ENCODE measurements at regions not wholly inside any gene's neighbourhood (a gene's known extent, or its start where the extent isn't known, plus 50 kb on each side); places are given as distances from the start of the nearest gene placed in this dataset.

DNA sequence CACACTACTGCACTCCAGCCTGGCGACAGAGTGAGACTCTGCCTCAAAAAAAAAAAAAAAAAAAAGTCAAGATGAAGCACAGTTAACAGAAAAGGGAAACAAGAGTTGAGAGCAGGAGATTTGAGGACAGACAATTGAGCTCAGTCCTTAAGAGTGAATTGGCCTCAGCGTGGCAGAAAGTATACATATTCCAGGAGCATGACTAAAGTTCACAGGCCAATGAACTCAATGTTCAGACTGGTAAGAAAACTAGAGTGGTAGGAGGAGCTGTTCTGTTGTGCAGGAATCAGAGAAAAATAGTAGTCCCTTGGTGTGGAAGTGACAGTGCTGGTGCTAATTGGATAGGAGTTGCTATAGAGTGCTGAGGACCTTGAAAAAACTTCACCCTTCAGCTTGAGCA lies 60.0 kb downstream of the NRN1 start:
- CTCF ChIA-PET, result interaction anchor here (1.0 kb wide), 1 partner anchor 61 kb away, joined by 3 read pairs; no protein-coding TSS in a partner anchor

DNA sequence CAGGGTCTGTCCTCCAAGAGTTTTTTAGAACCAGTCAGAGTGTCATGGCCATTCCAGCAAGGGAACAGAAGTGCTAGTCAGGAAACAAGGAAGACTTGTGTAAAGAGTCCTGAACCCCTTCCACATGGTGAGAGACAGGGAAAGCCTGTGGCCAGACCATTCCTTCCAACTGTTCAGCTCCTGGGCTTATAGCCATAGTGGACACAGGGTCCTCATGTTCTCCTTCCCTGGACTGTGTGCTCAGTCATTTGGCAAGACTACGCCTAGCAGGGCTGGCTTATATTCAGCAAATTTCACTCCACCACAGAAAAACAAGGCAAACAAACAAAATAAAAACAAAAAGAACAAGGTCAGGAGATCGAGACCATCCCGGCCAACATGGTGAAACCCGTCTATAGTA lies 60.5 kb downstream of the NRN1 start:
- CTCF ChIA-PET, result interaction anchor here (1.0 kb wide), 1 partner anchor 62 kb away, joined by 3 read pairs; no protein-coding TSS in a partner anchor
- peaks cover 4% of the 10 kb centered on the region for H3K4me1 Mint-ChIP-seq

More for the DNA sequence above, 60.0 kb downstream of the NRN1 start:
- Mint-ChIP-seq H3K9me3 (ENCODE audit: low read depth) (peaks cover 8% of the 10 kb centered on the region), H3K27me3 (peaks cover 26% of the 10 kb centered on the region), H3K27ac (no peak overlapping the region), H3K4me3 (no peak overlapping the region), H3K4me1 (peaks cover 4% of the 10 kb centered on the region), H3K36me3 (peaks cover 8% of the 10 kb centered on the region)
- DNase-seq, result no peak
- ATAC-seq, result no peak

DNA sequence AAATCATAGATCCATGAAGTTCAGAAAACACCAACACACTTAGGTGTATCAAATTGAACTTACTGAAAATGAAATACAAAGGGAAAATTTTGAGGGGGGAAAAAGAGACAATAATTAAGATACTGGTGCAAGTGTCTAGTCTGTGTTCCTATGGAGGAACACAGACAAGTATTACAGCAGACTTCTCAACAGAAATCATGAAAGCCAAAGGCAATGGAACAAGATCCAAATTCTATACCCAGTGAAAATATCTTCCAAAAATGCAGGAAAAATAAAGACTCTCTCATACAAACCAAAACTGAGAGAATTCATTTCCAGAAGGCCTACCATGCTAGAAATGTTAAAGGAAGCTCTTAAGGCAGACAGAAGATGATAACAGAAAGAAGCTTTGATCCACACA lies 63.1 kb downstream of the NRN1 start:
- peaks cover 4% of the 10 kb centered on the region for H3K4me1 Mint-ChIP-seq
- CTCF ChIA-PET, result no interaction called here

More for the DNA sequence above, 60.5 kb downstream of the NRN1 start:
- ATAC-seq, result no peak
- H3K9me3 Mint-ChIP-seq (ENCODE audit: low read depth), result peaks cover 8% of the 10 kb centered on the region
- peaks cover 8% of the 10 kb centered on the region for H3K36me3 Mint-ChIP-seq
- no peak overlapping the region for H3K4me3 Mint-ChIP-seq
- no peak overlapping the region for H3K27ac Mint-ChIP-seq
- DNase-seq, result no peak
- H3K27me3 Mint-ChIP-seq, result peaks cover 23% of the 10 kb centered on the region

DNA sequence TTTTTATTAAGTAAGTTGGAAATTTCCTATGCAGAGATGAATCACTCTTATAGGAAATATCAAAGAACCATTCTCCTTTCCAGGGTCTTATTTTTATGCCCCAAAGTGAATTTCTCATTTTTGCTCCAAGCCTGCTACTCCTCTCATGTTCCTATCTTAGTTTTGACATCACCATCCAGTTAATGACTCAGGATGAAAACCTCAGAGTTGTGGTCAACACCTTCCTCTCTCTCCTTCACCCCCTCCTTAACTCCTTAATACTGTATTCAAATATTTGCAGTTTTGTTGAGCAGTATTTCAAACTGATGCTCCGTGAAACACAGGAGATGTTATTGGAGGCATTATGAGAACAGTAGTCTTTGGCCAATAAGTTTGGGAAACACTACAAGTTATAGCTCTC lies 64.1 kb downstream of the NRN1 start:
- H3K27me3 Mint-ChIP-seq, result peaks cover 15% of the 10 kb centered on the region
- H3K4me3 Mint-ChIP-seq, result no peak overlapping the region
- H3K9me3 Mint-ChIP-seq (ENCODE audit: low read depth), result peaks cover 8% of the 10 kb centered on the region
- no peak overlapping the region for H3K27ac Mint-ChIP-seq
- CTCF ChIA-PET, result no interaction called here
- no peak for ATAC-seq
- peaks cover 4% of the 10 kb centered on the region for H3K4me1 Mint-ChIP-seq
- DNase-seq, result no peak
- peaks cover 8% of the 10 kb centered on the region for H3K36me3 Mint-ChIP-seq

More for the DNA sequence above, 63.1 kb downstream of the NRN1 start:
- no peak for ATAC-seq
- H3K36me3 Mint-ChIP-seq, result peaks cover 8% of the 10 kb centered on the region
- no peak overlapping the region for H3K27ac Mint-ChIP-seq
- peaks cover 8% of the 10 kb centered on the region for H3K9me3 Mint-ChIP-seq (ENCODE audit: low read depth)
- DNase-seq, result no peak
- H3K4me3 Mint-ChIP-seq, result no peak overlapping the region
- H3K27me3 Mint-ChIP-seq, result peaks cover 22% of the 10 kb centered on the region

DNA sequence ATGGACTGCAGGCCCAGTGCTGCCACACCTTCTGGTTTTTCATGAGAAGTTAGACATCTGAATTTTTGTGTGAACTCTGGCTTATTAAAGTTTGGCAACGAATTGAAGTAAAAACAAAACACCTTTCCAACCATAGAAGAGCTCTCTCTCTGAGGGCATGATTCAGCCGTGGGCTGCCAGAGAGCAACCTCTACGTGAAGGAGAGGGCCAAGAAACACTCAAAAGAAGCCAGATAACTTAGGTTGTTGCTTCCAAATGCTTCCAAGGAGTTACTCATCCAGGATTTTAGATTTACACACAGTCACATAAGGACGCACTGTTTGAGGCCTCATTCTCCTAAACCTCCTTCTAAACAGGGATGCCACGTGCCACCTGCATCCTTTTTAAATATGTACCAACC lies 65.5 kb downstream of the NRN1 start:
- peaks cover 17% of the 10 kb centered on the region for H3K27me3 Mint-ChIP-seq
- H3K36me3 Mint-ChIP-seq, result peaks cover 8% of the 10 kb centered on the region
- DNase-seq, result no peak

DNA sequence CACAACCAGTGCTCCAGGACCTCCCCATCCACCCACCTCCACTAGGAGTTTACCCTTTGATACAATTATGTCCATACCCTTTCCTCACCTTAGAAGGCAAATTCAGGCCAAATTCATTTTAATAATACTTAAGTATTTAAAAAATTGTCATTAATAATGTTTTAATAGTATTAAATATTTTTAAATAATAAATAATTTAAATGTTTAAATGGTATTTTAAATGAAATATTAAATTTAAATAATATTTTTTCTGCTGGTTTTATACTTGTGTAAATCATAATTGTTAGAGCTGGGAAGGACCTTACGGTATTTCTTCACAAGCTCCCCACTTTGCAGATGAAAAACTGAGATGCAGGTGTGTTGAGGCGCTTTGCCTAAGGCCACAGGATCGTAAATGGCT lies 67.8 kb downstream of the NRN1 start:
- Mint-ChIP-seq H3K9me3 (ENCODE audit: low read depth) (peaks cover 8% of the 10 kb centered on the region), H3K4me1 (peaks cover 4% of the 10 kb centered on the region), H3K36me3 (peaks cover 6% of the 10 kb centered on the region), H3K27ac (no peak overlapping the region), H3K4me3 (no peak overlapping the region), H3K27me3 (peaks cover 25% of the 10 kb centered on the region)
- ATAC-seq (no peak), DNase-seq (no peak)
- CTCF ChIA-PET, result no interaction called here

More for the DNA sequence above, 65.5 kb downstream of the NRN1 start:
- peaks cover 4% of the 10 kb centered on the region for H3K4me1 Mint-ChIP-seq
- CTCF ChIA-PET, result no interaction called here
- H3K27ac Mint-ChIP-seq, result no peak overlapping the region
- H3K9me3 Mint-ChIP-seq (ENCODE audit: low read depth), result peaks cover 8% of the 10 kb centered on the region
- H3K4me3 Mint-ChIP-seq, result no peak overlapping the region
- no peak for ATAC-seq

DNA sequence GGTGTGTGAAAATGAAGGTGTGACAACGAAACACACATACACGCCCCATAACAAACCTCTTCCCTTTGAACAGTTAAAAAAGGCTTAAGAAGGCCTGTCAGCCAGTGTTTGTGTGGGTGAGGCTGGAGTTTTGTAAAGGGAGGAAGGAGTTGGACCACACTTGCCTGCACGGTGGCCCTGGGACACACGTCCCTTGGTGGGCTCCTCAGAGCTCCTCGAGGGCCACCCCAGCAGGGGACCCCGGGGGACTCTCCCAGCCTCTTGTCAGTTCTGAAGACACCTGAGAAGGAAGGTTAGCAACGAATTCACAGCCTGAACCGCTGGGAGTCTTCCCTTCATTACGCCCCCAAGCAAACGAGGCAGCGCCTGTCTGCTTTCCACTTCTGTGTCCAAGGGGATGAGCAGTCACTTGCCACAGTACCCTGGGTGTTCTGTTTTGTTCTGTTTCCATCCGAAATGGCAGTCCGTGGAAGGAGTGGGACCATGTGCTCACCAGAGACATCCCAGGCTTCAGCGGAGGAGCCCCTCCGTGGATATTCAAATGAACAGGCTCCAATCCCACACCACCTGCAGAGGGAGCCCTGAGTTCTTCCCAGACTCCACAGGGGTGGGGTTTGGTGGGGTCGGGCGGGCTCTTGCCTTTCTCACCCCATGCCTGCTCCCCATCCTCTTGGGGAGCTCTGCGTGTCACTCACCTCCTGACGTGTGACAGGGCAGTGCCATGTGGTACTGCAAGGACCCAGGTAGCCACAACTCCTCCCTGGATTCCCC lies 68.6 kb downstream of the NRN1 start:
- H3K27me3 Mint-ChIP-seq, result peaks cover 28% of the 10 kb centered on the region
- H3K4me1 Mint-ChIP-seq, result peaks cover 4% of the 10 kb centered on the region
- H3K4me3 Mint-ChIP-seq, result no peak overlapping the region
- CTCF ChIA-PET, result interaction anchor here (1.2 kb wide), 1 partner anchor 18 kb away, joined by 3 read pairs; no protein-coding TSS in a partner anchor
- ATAC-seq (no peak), DNase-seq (no peak)
- peaks cover 2% of the 10 kb centered on the region for H3K9me3 Mint-ChIP-seq (ENCODE audit: low read depth)
- H3K27ac Mint-ChIP-seq, result no peak overlapping the region
- no peaks in the 10 kb centered on the region for H3K36me3 Mint-ChIP-seq

DNA sequence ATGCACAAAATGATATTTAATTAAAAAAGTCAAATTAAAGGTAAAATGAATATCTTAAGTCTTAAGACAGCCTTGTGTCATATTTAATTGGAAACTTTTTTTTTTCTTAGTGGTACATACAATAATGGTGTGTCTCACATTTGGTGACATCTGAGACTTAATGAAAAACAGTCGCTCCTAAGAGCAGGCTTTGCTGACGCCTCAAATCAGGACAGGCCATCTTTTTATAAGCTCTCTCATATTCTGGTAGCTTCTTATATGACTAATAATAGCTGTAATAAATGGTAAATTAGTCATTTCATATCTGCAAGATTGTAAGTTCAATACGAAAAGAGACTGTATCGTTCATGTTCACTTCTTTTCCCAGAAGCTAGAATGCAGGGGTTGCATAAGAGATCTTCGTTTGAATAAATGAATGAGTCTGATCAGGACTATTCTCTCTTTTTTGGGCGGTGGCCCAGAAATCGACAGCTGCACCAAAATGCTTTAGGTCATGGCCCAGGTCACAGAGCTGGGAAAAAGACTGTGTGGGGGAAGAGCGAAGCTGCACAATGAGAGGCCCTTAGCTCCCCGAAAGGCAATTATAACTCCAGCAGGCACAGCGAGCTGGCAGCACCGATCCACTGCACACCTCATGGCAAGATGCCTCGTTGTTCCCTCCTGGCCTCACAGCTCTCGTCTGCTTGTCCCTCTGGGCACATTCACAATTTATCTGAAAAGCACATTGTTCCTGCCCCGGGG lies 69.4 kb downstream of the NRN1 start:
- no peak overlapping the region for H3K4me3 Mint-ChIP-seq
- DNase-seq (no peak), ATAC-seq (no peak)
- peaks cover 2% of the 10 kb centered on the region for H3K9me3 Mint-ChIP-seq (ENCODE audit: low read depth)
- no peaks in the 10 kb centered on the region for H3K36me3 Mint-ChIP-seq
- peaks cover 35% of the 10 kb centered on the region for H3K27me3 Mint-ChIP-seq
- CTCF ChIA-PET, result interaction anchor here (1.2 kb wide), 1 partner anchor 19 kb away, joined by 3 read pairs; no protein-coding TSS in a partner anchor
- H3K27ac Mint-ChIP-seq, result no peak overlapping the region
- H3K4me1 Mint-ChIP-seq, result peaks cover 1% of the 10 kb centered on the region

DNA sequence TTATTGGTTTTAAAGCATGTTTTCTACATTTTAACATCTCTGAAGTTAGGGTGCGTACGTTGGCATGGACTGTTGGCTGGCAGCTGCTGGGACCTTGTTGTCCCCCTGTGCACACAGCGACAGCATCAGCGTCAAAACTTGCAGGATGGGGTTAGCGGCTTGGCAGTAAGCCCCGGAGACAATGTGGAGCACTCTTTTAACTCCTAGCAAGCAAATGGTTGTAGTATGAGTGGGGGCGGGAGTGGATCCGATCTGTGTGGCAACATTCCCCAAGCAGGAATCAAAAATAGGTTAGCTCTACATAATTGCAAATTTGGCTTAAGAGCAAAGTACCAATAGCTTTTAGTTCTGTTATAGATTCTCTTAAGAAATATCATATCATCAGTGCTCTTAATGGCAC lies 70.1 kb downstream of the NRN1 start:
- Mint-ChIP-seq H3K9me3 (ENCODE audit: low read depth) (no peaks in the 10 kb centered on the region), H3K27me3 (peaks cover 42% of the 10 kb centered on the region), H3K4me1 (no peaks in the 10 kb centered on the region), H3K4me3 (no peak overlapping the region), H3K36me3 (no peaks in the 10 kb centered on the region), H3K27ac (no peak overlapping the region)
- CTCF ChIA-PET, result interaction anchor here (1.2 kb wide), 1 partner anchor 19 kb away, joined by 3 read pairs; no protein-coding TSS in a partner anchor
- no peak for DNase-seq
- ATAC-seq, result no peak

DNA sequence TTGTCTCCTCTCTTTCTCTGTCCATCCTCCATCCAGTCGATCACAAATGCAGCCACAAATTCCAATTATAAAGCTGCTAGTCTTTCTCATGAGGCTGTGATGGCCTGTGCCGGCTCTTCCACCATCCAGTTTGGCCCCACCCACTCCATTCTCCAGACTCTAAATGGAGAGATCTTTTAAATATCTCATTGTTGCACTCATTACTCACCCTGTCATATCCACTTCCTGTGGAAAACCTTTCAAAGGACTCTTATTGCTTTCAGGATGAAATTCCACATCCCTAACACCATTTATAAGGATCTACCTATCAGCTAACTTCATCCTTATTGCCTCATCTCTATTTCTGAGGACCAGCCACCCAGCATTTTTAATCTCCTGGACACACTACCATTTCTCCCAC lies 70.6 kb downstream of the NRN1 start:
- no peak overlapping the region for H3K4me3 Mint-ChIP-seq
- H3K36me3 Mint-ChIP-seq, result no peaks in the 10 kb centered on the region
- ATAC-seq, result no peak
- H3K9me3 Mint-ChIP-seq (ENCODE audit: low read depth), result no peaks in the 10 kb centered on the region
- CTCF ChIA-PET, result no interaction called here
- H3K27me3 Mint-ChIP-seq, result peaks cover 45% of the 10 kb centered on the region
- no peak overlapping the region for H3K27ac Mint-ChIP-seq
- H3K4me1 Mint-ChIP-seq, result peaks cover 1% of the 10 kb centered on the region
- DNase-seq, result no peak

DNA sequence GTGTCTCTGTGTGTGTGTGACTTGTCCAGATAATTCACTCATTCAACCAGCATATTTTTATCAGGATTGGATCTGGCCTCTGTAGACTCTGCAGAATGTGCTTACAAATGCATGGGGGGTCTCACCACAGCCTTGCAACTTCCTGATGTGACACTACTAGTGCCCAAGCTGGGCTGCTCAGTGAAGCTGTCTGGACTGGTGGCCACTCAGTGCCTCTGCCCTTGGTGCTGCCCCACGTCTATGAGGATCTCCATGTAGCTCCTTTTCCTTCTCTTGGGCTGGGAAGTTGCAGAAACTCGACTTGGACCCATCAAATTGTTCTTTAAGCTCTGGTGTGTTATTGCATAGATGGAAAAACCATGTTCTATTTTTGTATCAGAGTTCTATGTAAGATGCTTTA lies 75.8 kb downstream of the NRN1 start:
- Mint-ChIP-seq H3K4me1 (peaks cover 17% of the 10 kb centered on the region), H3K36me3 (no peaks in the 10 kb centered on the region), H3K9me3 (ENCODE audit: low read depth) (peaks cover 4% of the 10 kb centered on the region), H3K4me3 (no peak overlapping the region), H3K27me3 (peaks cover 43% of the 10 kb centered on the region), H3K27ac (no peak overlapping the region)
- ATAC-seq (no peak), DNase-seq (no peak)
- CTCF ChIA-PET, result interaction anchor here (1.8 kb wide), 1 partner anchor 18 kb away, joined by 3 read pairs; no protein-coding TSS in a partner anchor

DNA sequence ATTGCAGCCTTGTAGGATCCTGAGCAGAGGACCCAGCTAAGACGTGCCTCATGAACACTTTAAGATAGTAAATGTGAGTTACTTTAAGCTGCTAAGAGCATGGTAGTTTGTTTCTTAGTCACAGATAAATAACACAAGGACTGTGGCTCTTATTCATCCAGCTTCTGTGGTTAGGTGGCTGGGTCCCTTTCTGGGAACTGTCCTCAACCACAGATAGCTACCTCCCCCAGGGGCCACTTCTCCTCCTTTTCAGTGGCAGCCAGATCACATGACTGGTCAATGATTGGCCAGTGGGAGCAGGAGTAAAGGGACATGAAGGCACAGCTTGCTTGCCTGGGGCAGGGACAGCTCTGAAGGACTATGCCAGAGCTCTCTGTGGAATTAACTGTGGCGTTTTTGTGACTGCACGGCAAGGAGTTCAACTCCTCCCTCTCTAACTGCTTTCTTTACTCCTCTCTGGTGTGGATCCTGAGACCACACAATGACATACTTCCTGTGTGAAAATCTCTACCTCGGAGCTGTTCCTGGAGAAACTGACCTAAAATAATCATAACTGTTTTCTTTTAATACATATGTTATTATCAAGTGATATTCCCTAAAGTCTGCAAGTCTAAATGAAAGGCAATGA lies 76.5 kb downstream of the NRN1 start:
- H3K27ac Mint-ChIP-seq, result no peak overlapping the region
- DNase-seq (peak; percentile 48), ATAC-seq (peak; percentile 49)
- peaks cover 17% of the 10 kb centered on the region for H3K4me1 Mint-ChIP-seq
- CTCF ChIA-PET, result interaction anchor here (1.8 kb wide), 1 partner anchor 18 kb away, joined by 3 read pairs; no protein-coding TSS in a partner anchor
- H3K27me3 Mint-ChIP-seq, result peaks cover 42% of the 10 kb centered on the region
- peaks cover 4% of the 10 kb centered on the region for H3K9me3 Mint-ChIP-seq (ENCODE audit: low read depth)
- no peak overlapping the region for H3K4me3 Mint-ChIP-seq
- peaks cover under 1% of the 10 kb centered on the region for H3K36me3 Mint-ChIP-seq

DNA sequence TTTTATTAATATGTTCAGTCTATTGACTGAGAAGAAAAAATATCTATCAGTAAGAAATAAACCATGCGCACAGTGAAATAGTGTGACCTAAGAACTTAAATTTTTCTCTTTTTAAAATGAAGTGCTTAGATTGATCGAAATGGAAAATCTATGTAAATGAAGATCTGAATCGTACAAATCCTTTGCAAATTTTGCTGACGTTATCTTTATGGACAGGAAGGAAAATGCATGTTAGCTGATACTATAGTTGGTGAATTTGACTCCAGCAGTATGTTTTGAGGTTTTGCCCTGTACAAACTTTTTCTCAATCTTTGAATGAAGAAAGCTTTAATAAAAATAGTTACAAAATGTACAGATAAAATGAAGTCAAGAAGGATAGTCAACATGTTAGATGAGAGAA lies 82.9 kb downstream of the NRN1 start:
- no peak overlapping the region for H3K27ac Mint-ChIP-seq
- DNase-seq (no peak), ATAC-seq (no peak)

More for the DNA sequence above, 82.9 kb downstream of the NRN1 start:
- Mint-ChIP-seq H3K4me3 (no peak overlapping the region), H3K27me3 (peaks cover 31% of the 10 kb centered on the region), H3K9me3 (ENCODE audit: low read depth) (peaks cover 4% of the 10 kb centered on the region), H3K36me3 (peaks cover 2% of the 10 kb centered on the region), H3K4me1 (no peaks in the 10 kb centered on the region)
- CTCF ChIA-PET, result interaction anchor here (0.6 kb wide), 1 partner anchor 1692 kb away, joined by 3 read pairs; no protein-coding TSS in a partner anchor
